Osteocyte (in vitro differentiated cells): ENCODE measurements at regions not wholly inside any gene's neighbourhood (a gene's known extent, or its start where the extent isn't known, plus 50 kb on each side); places are given as distances from the start of the nearest gene placed in this dataset.

Source experiments
- DNase-seq: peaks from one replicate; pipeline ENCODE4 v3.0.0; 2021; ENCODE audit warnings: mixed read lengths; ENCODE audit not compliant: unreplicated experiment; ENCODE audit errors: extremely low spot score
- H3K27ac Mint-ChIP-seq: one replicate; pipeline ENCODE4 v1.8.0; 2021; ENCODE audit warnings: mild to moderate bottlenecking, mixed read lengths; ENCODE audit not compliant: unreplicated experiment
- H3K27me3 Mint-ChIP-seq: one replicate; pipeline ENCODE4 v1.8.0; 2021; ENCODE audit warnings: mixed read lengths; ENCODE audit not compliant: unreplicated experiment
- H3K36me3 Mint-ChIP-seq: one replicate; pipeline ENCODE4 v1.8.0; 2021; ENCODE audit warnings: mixed read lengths; ENCODE audit not compliant: unreplicated experiment
- H3K4me1 Mint-ChIP-seq: one replicate; pipeline ENCODE4 v1.8.0; 2021; ENCODE audit warnings: mixed read lengths; ENCODE audit not compliant: unreplicated experiment
- H3K4me3 Mint-ChIP-seq: one replicate; pipeline ENCODE4 v1.8.0; 2021; ENCODE audit warnings: mild to moderate bottlenecking, moderate library complexity, mixed read lengths; ENCODE audit not compliant: unreplicated experiment
- H3K9me3 Mint-ChIP-seq: one replicate; pipeline ENCODE4 v1.8.0; 2021; ENCODE audit warnings: mixed read lengths; ENCODE audit not compliant: unreplicated experiment
- CTCF ChIP-seq: fragments of 200-600 bp; sonication (generic); IDR thresholded peaks from 2 replicates; pipeline ENCODE4 v1.5.0; 2021; ENCODE audit warnings: antibody characterized with exemption, mild to moderate bottlenecking, moderate library complexity

- no peaks in the 10 kb centered on the region for H3K4me1 Mint-ChIP-seq
- no peaks in the 10 kb centered on the region for H3K9me3 Mint-ChIP-seq
- H3K36me3 Mint-ChIP-seq = no peaks in the 10 kb centered on the region
- TF ChIP-seq CTCF = peak; percentile 57
- no peak for DNase-seq
- no peak overlapping the region for H3K27ac Mint-ChIP-seq
- H3K27me3 Mint-ChIP-seq = no peaks in the 10 kb centered on the region
- H3K4me3 Mint-ChIP-seq = no peak overlapping the region
Observed at GRCh38 chrX:94058728-94059382, 384.8 kb downstream of the FAM133A start.

- no peak for DNase-seq
- Mint-ChIP-seq H3K27ac (no peak overlapping the region), H3K36me3 (no peaks in the 10 kb centered on the region), H3K9me3 (peaks cover 5% of the 10 kb centered on the region), H3K27me3 (no peaks in the 10 kb centered on the region), H3K4me3 (no peak overlapping the region), H3K4me1 (no peaks in the 10 kb centered on the region)
- no peak for TF ChIP-seq CTCF
Observed at GRCh38 chrX:94065091-94065490, 391.1 kb downstream of the FAM133A start.

- TF ChIP-seq CTCF = no peak
- Mint-ChIP-seq H3K4me1 (no peaks in the 10 kb centered on the region), H3K27me3 (no peaks in the 10 kb centered on the region), H3K27ac (no peak overlapping the region), H3K4me3 (no peak overlapping the region), H3K9me3 (peaks cover 7% of the 10 kb centered on the region), H3K36me3 (no peaks in the 10 kb centered on the region)
- no peak for DNase-seq
Observed at GRCh38 chrX:94089149-94089548, 415.1 kb downstream of the FAM133A start.

- Mint-ChIP-seq H3K36me3 (no peaks in the 10 kb centered on the region), H3K4me3 (no peak overlapping the region), H3K27ac (no peak overlapping the region), H3K27me3 (no peaks in the 10 kb centered on the region), H3K9me3 (peaks cover 15% of the 10 kb centered on the region), H3K4me1 (no peaks in the 10 kb centered on the region)
- no peak for DNase-seq
- no peak for TF ChIP-seq CTCF
Observed at GRCh38 chrX:94097868-94098267, 423.9 kb downstream of the FAM133A start.

- no peaks in the 10 kb centered on the region for H3K27me3 Mint-ChIP-seq
- H3K4me3 Mint-ChIP-seq = no peak overlapping the region
- no peaks in the 10 kb centered on the region for H3K4me1 Mint-ChIP-seq
Observed at GRCh38 chrX:94107981-94108380, 434.0 kb downstream of the FAM133A start.

More at GRCh38 chrX:94107981-94108380, 434.0 kb downstream of the FAM133A start:
- peaks cover 5% of the 10 kb centered on the region for H3K9me3 Mint-ChIP-seq
- no peaks in the 10 kb centered on the region for H3K36me3 Mint-ChIP-seq
- TF ChIP-seq CTCF = no peak
- no peak overlapping the region for H3K27ac Mint-ChIP-seq
- DNase-seq = no peak
